ENCODE measurements at regions not wholly inside any gene's neighbourhood (a gene's known extent, or its start where the extent isn't known, plus 50 kb on each side); places are given as distances from the start of the nearest gene placed in this dataset.
A peak's percentile ranks its signal among the peaks of the same experiment; 100 is the strongest.
"Not testable (repeated sequence)": the region's sequence is repeated elsewhere in the genome, so short reads cannot be mapped to it uniquely, and the experiment has no call there.

- DNase-seq (ENCODE audit: low spot score), result no peak
These were observed 192.8 kb upstream of the ROBO1 start for GRCh38 chr3:79960594-79960993.

DNA sequence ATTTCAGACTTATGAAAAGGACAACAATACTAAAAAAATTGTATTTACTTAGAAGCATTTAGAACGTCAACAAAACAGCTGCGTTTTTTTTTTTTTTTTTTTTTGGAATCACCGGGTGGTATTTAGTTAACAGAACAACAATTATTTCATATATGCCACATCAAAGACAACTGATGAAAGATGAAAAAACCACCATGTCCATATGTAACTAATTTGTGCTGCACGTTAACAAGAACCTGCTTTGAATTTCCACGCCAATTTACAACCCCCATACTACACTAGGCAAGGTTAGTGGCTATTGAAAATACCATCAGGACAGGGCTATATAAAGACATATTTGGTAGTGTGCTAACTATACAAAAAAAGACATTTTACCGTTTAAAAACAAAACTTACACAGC is 189.3 kb upstream of the ROBO1 start:
- no peak for DNase-seq (ENCODE audit: low spot score)

DNA sequence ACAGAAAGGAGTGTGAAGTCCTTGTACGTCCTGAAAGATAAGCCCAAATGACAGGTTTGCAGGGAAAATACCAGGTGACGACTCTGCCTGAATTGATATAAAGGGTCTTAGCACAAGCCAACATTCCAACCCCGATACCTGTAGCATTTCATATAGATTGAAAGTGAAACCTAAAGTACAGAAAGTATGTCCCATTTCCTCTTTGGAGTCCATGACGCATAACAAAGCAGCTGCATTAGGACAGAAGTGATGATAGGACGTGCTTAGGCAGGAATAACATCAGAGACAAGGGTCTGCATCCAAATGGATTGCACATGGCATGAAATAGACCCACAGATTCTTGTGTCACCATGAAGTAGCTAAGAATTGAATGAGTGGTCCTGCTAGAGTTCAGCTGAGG is 187.0 kb upstream of the ROBO1 start:
- no peak for DNase-seq (ENCODE audit: low spot score)

DNA sequence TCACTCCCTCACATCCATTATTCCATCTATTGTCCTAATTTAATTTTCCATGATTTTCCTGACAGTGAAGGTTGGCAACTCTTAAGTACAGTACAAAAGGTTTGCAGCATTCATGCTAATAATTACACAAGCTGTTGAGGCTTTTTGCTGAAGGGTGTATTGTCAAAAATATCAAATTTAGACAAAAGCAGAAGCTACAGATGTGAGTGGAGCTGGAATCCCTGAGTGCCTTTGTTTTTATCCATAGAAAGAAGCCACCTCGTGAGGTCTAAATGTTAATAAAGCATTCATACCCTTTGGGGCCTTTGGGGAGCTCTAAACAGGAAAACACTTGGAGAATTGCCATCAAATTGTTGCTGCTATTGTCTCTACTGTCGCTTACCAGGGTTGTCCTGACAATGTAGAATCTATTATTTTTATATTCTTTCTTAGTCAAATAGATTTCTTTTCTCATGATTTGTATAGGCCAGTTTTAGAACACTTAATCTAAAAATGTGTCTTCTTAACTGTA is 185.8 kb upstream of the ROBO1 start:
- no peak for DNase-seq (ENCODE audit: low spot score)

DNA sequence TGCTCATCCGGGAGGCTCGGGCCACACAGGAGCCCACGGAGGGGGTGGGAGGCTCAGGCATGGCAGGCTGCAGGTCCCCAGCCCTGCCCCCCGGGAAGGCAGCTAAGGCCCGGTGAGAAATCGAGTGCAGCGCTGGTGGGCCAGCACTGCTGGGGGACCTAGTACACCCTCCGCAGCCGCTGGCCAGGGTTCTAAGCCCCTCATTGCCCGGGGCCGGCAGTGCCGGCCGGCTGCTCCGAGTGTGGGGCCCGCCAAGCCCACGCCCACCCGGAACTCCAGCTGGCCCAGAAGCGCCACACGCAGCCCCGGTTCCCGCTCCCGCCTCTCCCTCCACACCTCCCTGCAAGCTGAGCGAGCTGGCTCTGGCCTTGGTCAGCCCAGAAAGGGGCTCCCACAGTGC is 183.6 kb upstream of the ROBO1 start:
- not testable (repeated sequence) for DNase-seq (ENCODE audit: low spot score)

- no peak for DNase-seq (ENCODE audit: low spot score)
These were observed 180.2 kb upstream of the ROBO1 start for GRCh38 chr3:79947957-79948356.

DNA sequence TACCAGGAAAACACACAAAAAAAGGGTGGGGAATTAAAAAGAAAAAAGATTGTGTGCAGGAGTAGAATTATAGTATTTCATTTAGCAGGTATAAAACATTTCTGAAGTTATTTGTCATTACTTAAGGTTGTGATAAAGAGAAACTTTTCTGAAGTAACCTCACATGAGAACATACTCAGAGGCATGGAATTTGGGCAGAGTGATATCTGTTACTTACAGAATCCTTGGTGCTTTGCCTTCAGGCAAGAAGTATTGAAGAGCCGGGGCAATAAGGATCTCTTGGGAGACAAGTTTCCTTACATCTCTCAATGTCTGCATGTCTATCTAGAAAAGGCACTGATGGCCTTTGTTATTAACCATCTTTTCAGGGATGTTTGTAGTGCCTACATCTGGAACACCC is 179.7 kb upstream of the ROBO1 start:
- no peak for DNase-seq (ENCODE audit: low spot score)

DNA sequence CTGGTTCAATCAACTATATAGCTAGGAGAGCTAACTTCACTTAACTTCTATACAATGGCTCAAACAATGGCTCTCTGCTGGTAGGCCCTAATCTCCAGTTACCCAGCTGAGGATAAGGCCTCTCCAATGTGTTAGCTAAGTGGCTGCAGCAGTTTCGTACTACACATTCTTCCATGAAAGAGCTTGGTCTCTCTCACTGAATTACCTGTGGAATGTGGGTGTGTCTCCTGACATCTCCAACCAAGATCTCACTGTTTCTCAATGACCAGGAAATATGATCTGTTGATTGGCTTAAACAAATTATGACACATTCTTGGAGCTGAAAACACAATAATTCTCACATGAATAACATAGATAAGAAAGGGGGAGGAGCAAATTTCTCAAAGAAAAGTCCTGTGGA is 169.8 kb upstream of the ROBO1 start:
- DNase-seq (ENCODE audit: low spot score), result peak; percentile 35

DNA sequence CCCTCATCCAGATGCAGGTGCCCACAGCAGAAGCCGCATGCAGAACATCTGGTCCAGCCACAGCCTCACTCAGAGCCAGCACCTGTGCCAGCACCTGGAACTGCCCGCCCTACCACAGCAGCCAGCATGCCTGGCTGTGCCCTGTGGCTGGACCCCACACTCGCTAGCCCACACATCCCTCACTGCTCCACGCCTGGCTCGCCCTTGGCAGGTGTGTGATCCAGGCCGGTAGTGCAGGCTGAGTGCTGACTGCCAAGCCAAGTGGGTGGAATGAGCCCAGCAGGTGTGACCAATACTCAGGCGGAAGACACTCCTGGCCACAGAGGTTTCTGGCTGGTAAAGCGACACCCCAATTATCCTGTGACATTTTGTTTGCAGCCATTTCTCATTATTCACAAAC is 162.4 kb upstream of the ROBO1 start:
- DNase-seq (ENCODE audit: low spot score), result no peak

GRCh38 chr3:79928687-79929408 is 161.1 kb upstream of the ROBO1 start:
- DNase-seq (ENCODE audit: low spot score), result no peak

GRCh38 chr3:79926522-79926921 is 158.7 kb upstream of the ROBO1 start:
- no peak for DNase-seq (ENCODE audit: low spot score)

- no peak for DNase-seq (ENCODE audit: low spot score)
These were observed 154.8 kb upstream of the ROBO1 start for GRCh38 chr3:79922633-79923032.

GRCh38 chr3:79917561-79917960 is 149.8 kb upstream of the ROBO1 start:
- DNase-seq (ENCODE audit: low spot score), result no peak

- DNase-seq (ENCODE audit: low spot score), result no peak
These were observed 142.5 kb upstream of the ROBO1 start for GRCh38 chr3:79910337-79910736.

DNA sequence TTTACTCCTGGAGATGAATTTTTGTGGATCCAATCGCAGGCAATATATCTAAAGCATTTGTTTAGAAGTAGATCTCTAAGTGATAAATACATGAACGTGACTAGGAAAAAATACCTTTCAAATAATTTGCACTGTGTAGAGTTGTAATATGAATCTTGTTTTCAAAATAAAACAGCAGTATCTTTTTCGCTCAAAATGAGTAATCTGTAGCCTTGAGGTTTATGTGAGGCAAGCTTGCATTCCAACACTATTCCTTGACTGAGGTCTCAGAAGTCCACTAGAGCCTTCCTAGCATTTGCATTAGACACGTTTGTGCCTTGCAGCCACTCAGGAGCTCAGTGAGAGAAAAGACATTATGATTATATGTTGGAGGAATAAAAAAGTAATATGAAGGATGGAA is 138.3 kb upstream of the ROBO1 start:
- DNase-seq (ENCODE audit: low spot score), result no peak

DNA sequence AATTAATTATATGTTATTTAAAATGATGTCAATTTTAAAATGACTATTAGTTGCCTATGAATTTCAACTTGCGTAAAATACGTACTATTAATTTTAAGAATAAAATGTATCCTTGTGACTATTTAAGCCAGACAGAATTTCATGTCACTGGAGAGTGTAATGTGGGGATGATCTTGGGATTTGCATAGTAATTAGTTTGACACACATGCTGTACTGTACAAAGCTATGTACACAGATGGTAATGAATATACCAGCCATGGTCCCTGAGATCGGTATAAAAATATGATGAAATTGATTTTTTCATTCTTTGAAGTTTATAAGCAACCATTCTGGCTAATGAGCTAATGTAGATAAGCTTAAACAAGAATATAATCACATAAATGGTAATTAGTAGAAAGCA is 134.4 kb upstream of the ROBO1 start:
- no peak for DNase-seq (ENCODE audit: low spot score)

DNA sequence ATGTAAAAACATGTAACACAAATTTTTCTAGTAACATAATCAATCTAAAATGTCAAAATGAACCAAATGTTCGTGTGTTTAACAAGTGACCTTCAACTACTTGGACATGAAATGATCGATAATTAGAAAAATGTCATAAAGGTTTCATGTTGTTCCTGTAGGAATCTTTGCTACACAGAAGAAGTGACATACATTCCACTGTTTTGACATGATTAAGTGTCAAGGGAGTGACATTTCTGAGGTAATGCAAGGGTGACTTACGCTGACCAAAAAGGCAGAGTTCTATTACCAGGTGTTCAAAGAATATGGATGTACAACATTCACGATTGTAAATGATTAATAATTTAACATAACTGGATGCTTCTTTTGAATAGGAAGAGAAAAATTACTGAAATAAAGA is 131.1 kb upstream of the ROBO1 start:
- no peak for DNase-seq (ENCODE audit: low spot score)

- no peak for DNase-seq (ENCODE audit: low spot score)
These were observed 128.3 kb upstream of the ROBO1 start for GRCh38 chr3:79896086-79896485.

DNA sequence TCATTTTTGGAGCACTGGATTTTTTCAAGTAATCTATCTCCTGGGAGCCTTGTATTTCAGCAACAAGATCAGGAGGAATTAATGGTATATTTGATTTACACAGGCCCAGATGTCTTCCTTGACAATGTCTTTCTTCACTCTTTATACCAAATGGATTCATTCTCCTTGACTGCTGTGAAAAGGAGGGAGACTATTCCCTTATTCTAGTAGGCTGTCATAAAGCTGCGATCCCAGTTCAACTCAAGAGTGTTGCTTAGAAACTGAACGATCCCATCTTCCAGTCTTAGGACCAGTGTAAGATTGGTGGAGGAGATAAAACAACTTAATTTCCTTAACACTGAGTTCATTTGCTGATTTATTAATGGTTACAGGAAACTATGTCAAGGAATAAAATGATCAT is 119.4 kb upstream of the ROBO1 start:
- no peak for DNase-seq (ENCODE audit: low spot score)

GRCh38 chr3:79886204-79886603 is 118.4 kb upstream of the ROBO1 start:
- DNase-seq (ENCODE audit: low spot score), result no peak

DNA sequence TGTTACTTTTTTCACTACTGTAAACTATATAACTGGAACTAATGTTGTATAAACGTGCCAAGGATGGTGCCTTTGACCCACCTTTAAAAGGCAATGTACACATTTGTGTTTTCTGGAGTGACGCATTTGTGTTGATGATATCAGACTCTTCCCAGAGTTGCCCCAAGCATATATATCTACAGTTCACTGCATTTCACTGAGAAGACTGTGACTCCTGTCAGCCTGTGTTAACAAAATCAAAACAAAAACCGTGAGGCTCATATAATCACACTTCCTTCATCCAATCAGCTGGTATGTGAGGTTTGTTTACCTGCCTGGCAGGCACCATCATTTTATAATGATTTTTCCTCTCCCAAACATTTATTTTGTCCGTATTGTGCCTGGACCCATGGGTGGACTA is 117.6 kb upstream of the ROBO1 start:
- DNase-seq (ENCODE audit: low spot score), result no peak

DNA sequence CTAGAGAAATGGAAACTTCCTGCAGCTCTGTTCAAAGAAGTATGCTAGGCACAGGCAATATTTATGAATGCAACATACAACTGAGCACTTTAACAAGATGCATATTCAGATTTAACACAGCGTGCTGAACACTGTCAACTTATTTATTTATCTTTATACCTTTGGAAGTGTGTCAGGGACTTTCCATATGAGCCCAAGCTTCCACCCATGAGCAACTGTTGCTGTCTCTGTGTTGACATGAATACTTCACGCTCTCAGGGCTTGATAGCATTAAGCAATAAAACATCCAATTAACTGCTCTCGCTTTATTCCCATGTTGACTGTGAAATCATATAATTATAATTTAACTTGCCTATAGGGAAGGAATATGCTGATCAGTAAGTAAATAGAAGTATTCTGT is 116.6 kb upstream of the ROBO1 start:
- DNase-seq (ENCODE audit: low spot score), result no peak

DNA sequence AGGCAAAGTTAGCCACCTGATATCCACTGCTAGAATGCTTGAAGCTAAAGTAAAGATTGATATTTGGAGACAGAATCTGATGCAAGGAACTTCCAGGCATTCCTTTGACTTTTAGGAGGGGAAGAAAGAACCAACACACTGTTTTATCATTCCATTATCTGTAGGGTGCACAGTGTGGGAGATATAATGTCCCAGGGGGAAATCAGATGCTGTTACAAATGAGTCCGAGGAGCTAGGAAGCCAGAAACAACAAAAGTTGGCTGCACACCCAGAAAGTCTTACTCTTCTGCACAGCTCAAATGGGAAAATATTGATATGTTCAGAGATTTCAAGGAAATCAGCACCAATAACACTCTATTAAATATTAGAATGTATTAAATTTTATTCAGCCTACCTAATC is 113.6 kb upstream of the ROBO1 start:
- no peak for DNase-seq (ENCODE audit: low spot score)

- no peak for DNase-seq (ENCODE audit: low spot score)
These were observed 110.9 kb upstream of the ROBO1 start for GRCh38 chr3:79878708-79879107.

Data from HuH-7 (cell line).